Nephron progenitor cell (in vitro differentiated cells): ENCODE measurements at regions not wholly inside any gene's neighbourhood (a gene's known extent, or its start where the extent isn't known, plus 50 kb on each side); places are given as distances from the start of the nearest gene placed in this dataset.

Experiments
- DNase-seq: peaks from one replicate; pipeline ENCODE4 v3.0.0; 2021
- H3K27ac Mint-ChIP-seq: 2 replicates; pipeline ENCODE4 v1.8.0; 2021; ENCODE audit warnings: mild to moderate bottlenecking, moderate library complexity, mixed read lengths
- H3K27me3 Mint-ChIP-seq: 2 replicates; pipeline ENCODE4 v1.8.0; 2021; ENCODE audit warnings: mild to moderate bottlenecking, low read depth, mixed read lengths; ENCODE audit not compliant: poor library complexity
- H3K36me3 Mint-ChIP-seq: 2 replicates; pipeline ENCODE4 v1.8.0; 2021; ENCODE audit warnings: low read depth, mixed read lengths
- H3K4me1 Mint-ChIP-seq: 2 replicates; pipeline ENCODE4 v1.8.0; 2021; ENCODE audit warnings: mixed read lengths
- H3K4me3 Mint-ChIP-seq: 2 replicates; pipeline ENCODE4 v1.8.0; 2021; ENCODE audit warnings: mild to moderate bottlenecking, moderate library complexity, mixed read lengths
- H3K9me3 Mint-ChIP-seq: 2 replicates; pipeline ENCODE4 v1.8.0; 2021; ENCODE audit warnings: mild to moderate bottlenecking, moderate library complexity, mixed read lengths
- TF ChIP-seq, protein P1 (sequence below): fragments of 200-600 bp; sonication (generic); IDR thresholded peaks from 2 replicates; pipeline ENCODE4 v1.5.0; 2021; ENCODE audit warnings: antibody characterized with exemption

DNA sequence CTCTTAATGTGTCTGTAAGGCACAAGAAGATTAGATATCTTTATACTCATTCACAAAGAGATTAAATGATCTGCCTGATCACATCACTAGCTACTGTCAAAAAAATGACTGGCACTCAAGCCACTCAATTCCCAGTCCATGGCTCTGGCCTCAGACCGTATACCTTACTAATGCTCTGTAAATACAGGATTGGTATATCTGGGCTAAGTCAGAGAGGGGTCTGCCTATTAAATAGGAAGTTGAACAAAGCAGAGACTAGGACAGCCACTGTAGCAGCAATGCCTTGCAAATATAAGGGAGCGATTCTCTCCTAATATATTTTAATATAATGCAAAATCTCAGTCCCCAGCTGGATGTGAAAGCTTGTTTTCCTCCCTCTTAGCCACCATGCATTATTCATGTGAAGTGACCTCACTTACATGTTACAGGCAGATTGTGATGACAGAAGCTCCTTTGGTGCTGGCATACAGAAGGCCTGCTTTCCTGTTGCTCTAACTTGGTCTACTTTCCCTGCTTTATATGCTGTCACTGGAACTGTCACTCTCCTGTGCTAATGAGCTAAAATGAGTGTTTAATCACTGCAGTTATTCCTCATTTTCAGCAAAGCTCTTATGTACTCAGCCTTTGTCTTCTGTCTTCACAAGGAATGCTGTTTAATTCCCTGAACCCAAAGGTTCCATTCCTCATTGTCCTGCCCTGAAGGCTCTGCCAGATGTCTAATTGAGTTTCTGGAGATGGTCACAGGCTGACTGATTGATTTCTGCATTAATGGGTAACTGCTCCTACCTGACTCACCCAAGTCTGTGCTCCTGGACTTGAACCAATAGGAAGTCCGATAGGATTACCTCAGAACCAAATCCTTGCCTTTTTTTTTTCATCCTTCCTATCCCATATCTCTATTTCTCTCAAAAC lies 578.2 kb downstream of the KLHL13 start:
- DNase-seq: no peak
- TF ChIP-seq, protein P1, sequence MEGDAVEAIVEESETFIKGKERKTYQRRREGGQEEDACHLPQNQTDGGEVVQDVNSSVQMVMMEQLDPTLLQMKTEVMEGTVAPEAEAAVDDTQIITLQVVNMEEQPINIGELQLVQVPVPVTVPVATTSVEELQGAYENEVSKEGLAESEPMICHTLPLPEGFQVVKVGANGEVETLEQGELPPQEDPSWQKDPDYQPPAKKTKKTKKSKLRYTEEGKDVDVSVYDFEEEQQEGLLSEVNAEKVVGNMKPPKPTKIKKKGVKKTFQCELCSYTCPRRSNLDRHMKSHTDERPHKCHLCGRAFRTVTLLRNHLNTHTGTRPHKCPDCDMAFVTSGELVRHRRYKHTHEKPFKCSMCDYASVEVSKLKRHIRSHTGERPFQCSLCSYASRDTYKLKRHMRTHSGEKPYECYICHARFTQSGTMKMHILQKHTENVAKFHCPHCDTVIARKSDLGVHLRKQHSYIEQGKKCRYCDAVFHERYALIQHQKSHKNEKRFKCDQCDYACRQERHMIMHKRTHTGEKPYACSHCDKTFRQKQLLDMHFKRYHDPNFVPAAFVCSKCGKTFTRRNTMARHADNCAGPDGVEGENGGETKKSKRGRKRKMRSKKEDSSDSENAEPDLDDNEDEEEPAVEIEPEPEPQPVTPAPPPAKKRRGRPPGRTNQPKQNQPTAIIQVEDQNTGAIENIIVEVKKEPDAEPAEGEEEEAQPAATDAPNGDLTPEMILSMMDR: no peak
- Mint-ChIP-seq H3K27me3 (no peaks in the 10 kb centered on the region), H3K27ac (no peak overlapping the region), H3K4me1 (no peaks in the 10 kb centered on the region), H3K36me3 (no peaks in the 10 kb centered on the region), H3K4me3 (no peak overlapping the region), H3K9me3 (peaks cover 11% of the 10 kb centered on the region)

- DNase-seq: no peak
- Mint-ChIP-seq H3K9me3 (peaks cover 5% of the 10 kb centered on the region), H3K27me3 (no peaks in the 10 kb centered on the region), H3K4me1 (no peaks in the 10 kb centered on the region), H3K27ac (no peak overlapping the region), H3K4me3 (no peak overlapping the region), H3K36me3 (no peaks in the 10 kb centered on the region)
- TF ChIP-seq, protein P1: no peak
These were observed 584.3 kb downstream of the KLHL13 start for GRCh38 chrX:117532339-117532738.

DNA sequence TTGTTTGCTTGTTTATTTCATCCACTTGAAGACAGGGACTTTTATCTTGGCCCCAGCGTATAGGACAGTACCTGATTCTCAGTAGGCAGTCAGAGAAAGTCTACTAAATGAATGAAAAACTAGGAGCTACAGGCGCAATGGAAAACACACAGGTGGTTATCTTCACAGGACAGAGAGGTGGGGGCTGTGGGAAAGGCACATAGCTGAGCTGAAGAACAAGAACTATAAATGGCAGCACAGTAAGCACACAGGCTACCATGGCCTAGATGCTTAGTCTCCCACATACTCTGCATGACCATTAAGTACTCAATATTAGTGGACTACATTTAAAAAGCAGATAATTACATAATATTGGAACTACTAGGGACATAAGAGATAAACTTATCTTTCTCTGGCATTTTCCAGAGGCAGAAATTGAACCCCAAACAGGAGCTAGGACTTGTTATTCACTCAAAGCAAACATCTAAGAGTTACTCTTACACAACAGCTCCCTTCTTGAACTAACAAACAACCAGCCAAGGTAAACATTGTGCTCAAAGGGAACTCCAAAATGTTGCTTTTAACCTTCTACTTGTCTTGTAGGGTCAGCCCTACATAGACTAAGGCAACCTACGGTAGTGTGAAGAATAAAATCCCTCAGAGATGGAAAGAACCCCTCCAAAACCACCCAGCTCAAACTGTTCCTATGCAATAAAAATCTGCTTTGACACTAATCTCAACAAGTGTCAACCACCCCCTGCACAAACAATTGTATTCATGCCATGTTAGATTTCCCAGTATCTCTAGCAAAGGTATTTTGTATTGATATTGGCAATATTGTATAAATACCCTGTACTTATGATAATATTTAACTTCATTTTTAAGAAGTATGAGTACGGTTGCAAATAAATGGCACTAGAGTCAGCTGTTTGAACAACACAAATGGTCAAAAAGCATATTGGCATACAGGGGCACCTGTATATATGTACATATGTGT lies 593.6 kb downstream of the KLHL13 start:
- no peak for DNase-seq

GRCh38 chrX:117517994-117518393 lies 598.6 kb downstream of the KLHL13 start:
- no peaks in the 10 kb centered on the region for H3K9me3 Mint-ChIP-seq
- no peak overlapping the region for H3K27ac Mint-ChIP-seq
- no peak for DNase-seq
- TF ChIP-seq, protein P1: no peak
- no peaks in the 10 kb centered on the region for H3K4me1 Mint-ChIP-seq
- no peaks in the 10 kb centered on the region for H3K27me3 Mint-ChIP-seq
- no peak overlapping the region for H3K4me3 Mint-ChIP-seq
- no peaks in the 10 kb centered on the region for H3K36me3 Mint-ChIP-seq

More for the DNA sequence above, 593.6 kb downstream of the KLHL13 start:
- H3K4me1 Mint-ChIP-seq: no peaks in the 10 kb centered on the region
- no peak overlapping the region for H3K4me3 Mint-ChIP-seq
- H3K9me3 Mint-ChIP-seq: no peaks in the 10 kb centered on the region
- no peak overlapping the region for H3K27ac Mint-ChIP-seq
- no peaks in the 10 kb centered on the region for H3K27me3 Mint-ChIP-seq
- TF ChIP-seq, protein P1: no peak
- no peaks in the 10 kb centered on the region for H3K36me3 Mint-ChIP-seq

DNA sequence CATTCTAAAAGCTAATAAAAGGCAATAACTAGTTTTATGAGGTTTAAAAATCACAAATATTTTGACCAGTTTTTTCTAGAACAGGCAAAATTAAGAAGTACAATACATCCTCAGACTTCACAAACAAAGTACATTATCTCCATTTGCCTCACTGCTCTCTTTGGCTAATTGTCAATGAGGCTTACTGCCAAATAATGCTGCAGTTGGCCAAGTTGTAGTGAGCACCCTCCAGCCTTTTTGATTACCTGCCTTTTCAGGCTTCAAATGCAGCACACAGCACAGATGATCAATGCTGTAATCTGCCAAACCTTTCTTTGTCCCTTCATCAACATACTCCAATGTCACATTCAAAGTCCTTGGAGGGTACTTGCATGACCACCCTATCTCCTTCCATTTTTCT lies 605.2 kb downstream of the KLHL13 start:
- Mint-ChIP-seq H3K27ac (no peak overlapping the region), H3K27me3 (no peaks in the 10 kb centered on the region), H3K9me3 (no peaks in the 10 kb centered on the region), H3K4me1 (no peaks in the 10 kb centered on the region), H3K4me3 (no peak overlapping the region), H3K36me3 (no peaks in the 10 kb centered on the region)
- TF ChIP-seq, protein P1: no peak
- no peak for DNase-seq
